ENCODE measurements at regions not wholly inside any gene's neighbourhood (a gene's known extent, or its start where the extent isn't known, plus 50 kb on each side); places are given as distances from the start of the nearest gene placed in this dataset.

DNA sequence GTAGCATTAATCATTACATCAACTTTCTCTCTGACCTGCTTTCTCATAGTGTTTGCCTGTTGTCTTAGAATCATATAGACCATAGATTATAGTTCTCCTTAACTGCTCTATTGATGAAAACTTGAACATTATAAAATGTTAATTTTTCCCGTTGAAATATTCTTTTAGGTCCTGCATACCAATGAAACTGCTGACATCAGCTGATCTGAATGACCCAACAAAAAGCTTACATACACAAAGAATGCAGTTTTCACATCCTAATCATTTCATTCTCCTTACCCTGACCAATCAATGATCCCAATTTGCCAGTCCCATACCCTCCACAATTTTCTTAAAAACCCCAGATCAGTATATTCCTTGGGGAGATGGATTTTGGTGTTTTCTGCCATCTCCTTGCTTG lies 302.9 kb upstream of the MBL2 start:
- WGBS (ENCODE audit: extremely low coverage, insufficient read length, low lambda C conversion rate), result no CpG with 5 or more reads among the region's 1 CpG
- no peaks in the 10 kb centered on the region for H3K4me1 ChIP-seq (ENCODE audit: insufficient read depth, low read length)
- Mint-ChIP-seq H3K9me3 (no peaks in the 10 kb centered on the region), H3K27ac (no peak overlapping the region), H3K4me1 (no peaks in the 10 kb centered on the region), H3K4me3 (no peak overlapping the region), H3K27me3 (ENCODE audit: low read depth) (no peaks in the 10 kb centered on the region), H3K36me3 (ENCODE audit: insufficient read depth in 1 of 3, low read depth in 3 of 3) (no peaks in the 10 kb centered on the region)
- H3K4me2 ChIP-seq (ENCODE audit: insufficient read depth, insufficient read length, low read length), result no peak overlapping the region
- H3K23ac ChIP-seq (ENCODE audit: insufficient read length, low read depth, low read length), result no peak overlapping the region
- H2AK5ac ChIP-seq (ENCODE audit: insufficient read length, low read length), result no peak overlapping the region
- no peaks in the 10 kb centered on the region for H3K27me3 ChIP-seq (ENCODE audit: insufficient read depth, low read length)
- no peak overlapping the region for H3K56ac ChIP-seq (ENCODE audit: insufficient read length, low read depth, low read length)
- TF ChIP-seq, protein P1, sequence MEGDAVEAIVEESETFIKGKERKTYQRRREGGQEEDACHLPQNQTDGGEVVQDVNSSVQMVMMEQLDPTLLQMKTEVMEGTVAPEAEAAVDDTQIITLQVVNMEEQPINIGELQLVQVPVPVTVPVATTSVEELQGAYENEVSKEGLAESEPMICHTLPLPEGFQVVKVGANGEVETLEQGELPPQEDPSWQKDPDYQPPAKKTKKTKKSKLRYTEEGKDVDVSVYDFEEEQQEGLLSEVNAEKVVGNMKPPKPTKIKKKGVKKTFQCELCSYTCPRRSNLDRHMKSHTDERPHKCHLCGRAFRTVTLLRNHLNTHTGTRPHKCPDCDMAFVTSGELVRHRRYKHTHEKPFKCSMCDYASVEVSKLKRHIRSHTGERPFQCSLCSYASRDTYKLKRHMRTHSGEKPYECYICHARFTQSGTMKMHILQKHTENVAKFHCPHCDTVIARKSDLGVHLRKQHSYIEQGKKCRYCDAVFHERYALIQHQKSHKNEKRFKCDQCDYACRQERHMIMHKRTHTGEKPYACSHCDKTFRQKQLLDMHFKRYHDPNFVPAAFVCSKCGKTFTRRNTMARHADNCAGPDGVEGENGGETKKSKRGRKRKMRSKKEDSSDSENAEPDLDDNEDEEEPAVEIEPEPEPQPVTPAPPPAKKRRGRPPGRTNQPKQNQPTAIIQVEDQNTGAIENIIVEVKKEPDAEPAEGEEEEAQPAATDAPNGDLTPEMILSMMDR (conservative IDR thresholded peaks at IDR 0.05), result no peak
- no peak overlapping the region for H3T11ph ChIP-seq (ENCODE audit: low read length)
- H2BK5ac ChIP-seq (ENCODE audit: insufficient read length, low read length), result no peak overlapping the region
- H3K23me2 ChIP-seq (ENCODE audit: insufficient read length, low read depth, low read length, poor library complexity, severe bottlenecking), result no peaks in the 10 kb centered on the region
- H3K18ac ChIP-seq (ENCODE audit: insufficient read length, low read depth, low read length), result no peak overlapping the region
- H2BK20ac ChIP-seq (ENCODE audit: low read depth, low read length, poor library complexity, severe bottlenecking), result no peak overlapping the region
- no peak overlapping the region for H4K5ac ChIP-seq (ENCODE audit: insufficient read length, low read depth, low read length)
- H3K14ac ChIP-seq (ENCODE audit: insufficient read depth, low read length), result no peak overlapping the region
- H3K79me1 ChIP-seq (ENCODE audit: insufficient read depth, low read depth, low read length, poor library complexity, severe bottlenecking), result no peaks in the 10 kb centered on the region
- H3K79me2 ChIP-seq (ENCODE audit: insufficient read depth, low read length), result no peaks in the 10 kb centered on the region
- no peak overlapping the region for H2BK120ac ChIP-seq (ENCODE audit: low read depth, low read length, poor library complexity, severe bottlenecking)
- no peak overlapping the region for H4K91ac ChIP-seq (ENCODE audit: insufficient read length, low read depth, low read length)
- no peak overlapping the region for H3K9ac ChIP-seq (ENCODE audit: extremely low read depth, insufficient read length, low read length)
- no peaks in the 10 kb centered on the region for H3K9me3 ChIP-seq (ENCODE audit: control insufficient read depth, low read depth, low read length)
- H4K20me1 ChIP-seq (ENCODE audit: control insufficient read depth, insufficient read depth, insufficient read length), result no peaks in the 10 kb centered on the region
- no peak overlapping the region for H3K4ac ChIP-seq (ENCODE audit: low read depth, low read length)
- no peak overlapping the region for H2AFZ ChIP-seq (ENCODE audit: low read length)
- H2BK12ac ChIP-seq (ENCODE audit: insufficient read length, low read depth, low read length), result no peak overlapping the region
- H3K27ac ChIP-seq (ENCODE audit: insufficient read length, low read depth, low read length), result no peak overlapping the region
- H2BK15ac ChIP-seq (ENCODE audit: low read depth, low read length), result no peak overlapping the region
- H4K8ac ChIP-seq (replicated peaks; ENCODE audit: insufficient read length, low read depth, low read length), result no peak overlapping the region
- no peak for DNase-seq
